Right lobe of liver (tissue), 4 donors: ENCODE measurements at regions not wholly inside any gene's neighbourhood (a gene's known extent, or its start where the extent isn't known, plus 50 kb on each side); places are given as distances from the start of the nearest gene placed in this dataset.
"Not testable (repeated sequence)": the region's sequence is repeated elsewhere in the genome, so short reads cannot be mapped to it uniquely, and the experiment has no call there.

Experiments
- CTCF ChIP-seq, 4 donors: fragments of 200-600 bp in 3 of 4; fragments of 450-650 bp in 1 of 4; IDR thresholded peaks; one replicate each; pipeline versions ENCODE4 v1.5.1 to v1.8.0; 2016 to 2022; ENCODE audit warnings: antibody characterized with exemption in 4 of 4, mild to moderate bottlenecking in 2 of 4
- POLR2A ChIP-seq: fragments of 450-650 bp; IDR thresholded peaks from one replicate; pipeline ENCODE4 v1.6.1; 2017; ENCODE audit warnings: antibody characterized with exemption, mild to moderate bottlenecking
- donor health status: DM: no; HTN: no; CAD: no.
- donor health status: DM: no; HTN: no; CAD: no.
- donor health status: DM: no; HTN: yes; CAD: no.

- TF ChIP-seq CTCF (IDR thresholded peaks at IDR 0.05); POLR2A: not testable (repeated sequence)
Observed at GRCh38 chr16:29292952-29293471, 113.5 kb downstream of the NPIPB11 start.
